ENCODE measurements at regions not wholly inside any gene's neighbourhood (a gene's known extent, or its start where the extent isn't known, plus 50 kb on each side); places are given as distances from the start of the nearest gene placed in this dataset.

- Mint-ChIP-seq H3K4me3 (no peak overlapping the region), H3K27me3 (no peaks in the 10 kb centered on the region)
- CTCF ChIA-PET, result interaction anchor here (1.4 to 12.7 kb wide), 2 partner anchors 283 to 305 kb away, joined by 4 to 225 read pairs; no protein-coding TSS in a partner anchor
These were observed 76.5 kb upstream of the DLX2 start for GRCh38 chr2:172179045-172179701.

DNA sequence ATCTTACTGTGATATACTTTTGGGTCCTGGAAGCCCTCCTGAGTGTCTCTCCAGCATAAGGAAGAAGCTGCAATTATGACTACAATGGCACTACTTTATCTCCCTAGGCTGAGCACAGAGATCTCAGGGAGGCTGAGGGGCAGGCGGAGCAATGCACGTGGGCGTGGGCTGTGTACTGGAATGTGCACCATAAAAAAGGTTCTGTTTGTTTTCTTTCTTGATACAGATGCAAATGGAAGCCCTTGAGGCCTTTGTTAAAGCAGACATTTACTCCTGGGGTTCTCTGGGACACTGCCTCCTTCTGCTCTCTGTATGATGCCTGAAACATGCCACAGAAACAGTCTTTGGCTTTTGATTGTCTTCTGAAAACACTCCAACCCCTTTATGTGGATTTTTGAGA, 79.1 kb upstream of the DLX2 start:
- intact Hi-C loops (cut with micrococcal nuclease), result no loop called here
- H3K27ac Mint-ChIP-seq, result no peak overlapping the region
- no peak for DNase-seq
- H3K4me1 Mint-ChIP-seq (ENCODE audit: low read depth), result peaks cover 15% of the 10 kb centered on the region
- POLR2A ChIA-PET, result no interaction called here
- CTCF ChIA-PET, result interaction anchor here (12.7 kb wide), 1 partner anchor 281 kb away, joined by 225 read pairs; no protein-coding TSS in a partner anchor
- no peaks in the 10 kb centered on the region for H3K36me3 Mint-ChIP-seq
- H3K27me3 Mint-ChIP-seq, result no peaks in the 10 kb centered on the region
- peaks cover 13% of the 10 kb centered on the region for H3K9me3 Mint-ChIP-seq
- H3K4me3 Mint-ChIP-seq, result no peak overlapping the region

More at GRCh38 chr2:172179045-172179701, 76.5 kb upstream of the DLX2 start:
- intact Hi-C loops (cut with micrococcal nuclease), result loop anchor here (10.0 kb wide), 2 partner anchors 376 to 526 kb away; partner anchors contain the start of gene PDK1
- POLR2A ChIA-PET, result interaction anchor here (1.2 kb wide), 1 partner anchor 20 kb away, joined by 3 read pairs; no protein-coding TSS in a partner anchor
- DNase-seq, result peak; percentile 46
- peaks cover 4% of the 10 kb centered on the region for H3K9me3 Mint-ChIP-seq
- peaks cover 15% of the 10 kb centered on the region for H3K4me1 Mint-ChIP-seq (ENCODE audit: low read depth)
- no peaks in the 10 kb centered on the region for H3K36me3 Mint-ChIP-seq
- no peak overlapping the region for H3K27ac Mint-ChIP-seq

DNA sequence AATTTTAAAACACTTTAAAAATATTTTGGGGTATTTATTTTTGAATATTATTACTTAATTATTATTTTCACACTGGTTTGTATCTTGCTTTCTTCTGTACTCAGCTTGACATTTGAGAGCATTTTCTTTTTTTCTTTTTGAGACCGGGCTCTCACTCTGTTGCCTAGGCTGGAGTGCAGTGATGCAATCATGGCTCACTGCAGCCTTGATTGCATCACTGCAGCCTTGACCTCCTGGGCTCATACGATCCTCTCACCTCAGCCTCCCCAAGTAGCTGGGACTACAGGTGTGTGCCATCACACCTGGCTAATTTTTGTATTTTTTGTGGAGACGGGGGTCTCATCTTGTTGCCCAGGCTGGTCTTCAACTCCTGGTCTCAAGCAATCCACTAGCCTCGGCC, 79.9 kb upstream of the DLX2 start:
- Mint-ChIP-seq H3K9me3 (peaks cover 13% of the 10 kb centered on the region), H3K4me3 (no peak overlapping the region), H3K4me1 (ENCODE audit: low read depth) (peaks cover 15% of the 10 kb centered on the region), H3K27me3 (no peaks in the 10 kb centered on the region), H3K36me3 (no peaks in the 10 kb centered on the region), H3K27ac (no peak overlapping the region)
- no peak for DNase-seq
- intact Hi-C loops (cut with micrococcal nuclease), result no loop called here
- ChIA-PET POLR2A (no interaction called here), CTCF (no interaction called here)

GRCh38 chr2:172193331-172194089, 90.8 kb upstream of the DLX2 start:
- ChIA-PET POLR2A (no interaction called here), CTCF (interaction anchor here (0.7 to 0.9 kb wide), 2 partner anchors 68 to 268 kb away, joined by 3 read pairs; no protein-coding TSS in a partner anchor)
- H3K36me3 Mint-ChIP-seq, result peaks cover 23% of the 10 kb centered on the region

DNA sequence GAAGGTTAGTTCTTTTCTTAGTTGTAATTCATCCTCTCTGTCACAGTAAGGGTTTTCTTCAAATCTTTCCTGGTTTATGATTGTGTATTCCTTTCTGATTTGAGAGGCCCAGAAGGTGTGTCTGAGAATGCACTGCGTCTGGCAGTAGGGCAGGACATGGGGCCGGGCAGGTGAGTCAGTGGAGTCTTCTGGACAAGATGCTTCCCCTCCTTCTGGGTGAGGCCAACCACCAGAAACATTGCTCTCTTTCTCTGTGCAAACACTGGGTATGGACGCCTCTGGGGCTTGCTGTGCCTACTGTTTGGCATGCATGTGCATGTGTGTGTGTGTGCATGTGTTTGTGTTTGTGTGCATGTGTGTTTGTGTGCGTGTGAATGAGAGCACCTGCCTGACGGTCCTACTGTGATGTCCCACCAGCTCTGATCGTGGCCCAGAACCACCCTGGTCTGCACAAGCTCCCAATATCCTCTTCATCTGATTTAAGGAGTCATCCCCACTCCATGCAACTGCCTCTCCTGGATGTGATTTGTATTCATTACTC, 93.2 kb upstream of the DLX2 start:
- intact Hi-C loops (cut with micrococcal nuclease), result no loop called here
- H3K9me3 Mint-ChIP-seq, result peaks cover 38% of the 10 kb centered on the region
- CTCF ChIA-PET, result no interaction called here

More at GRCh38 chr2:172193331-172194089, 90.8 kb upstream of the DLX2 start:
- intact Hi-C loops (cut with micrococcal nuclease), result no loop called here
- H3K4me1 Mint-ChIP-seq (ENCODE audit: low read depth), result peaks cover 10% of the 10 kb centered on the region
- H3K27ac Mint-ChIP-seq, result no peak overlapping the region
- no peak overlapping the region for H3K4me3 Mint-ChIP-seq
- DNase-seq, result no peak
- peaks cover 31% of the 10 kb centered on the region for H3K9me3 Mint-ChIP-seq
- H3K27me3 Mint-ChIP-seq, result peaks cover 17% of the 10 kb centered on the region

DNA sequence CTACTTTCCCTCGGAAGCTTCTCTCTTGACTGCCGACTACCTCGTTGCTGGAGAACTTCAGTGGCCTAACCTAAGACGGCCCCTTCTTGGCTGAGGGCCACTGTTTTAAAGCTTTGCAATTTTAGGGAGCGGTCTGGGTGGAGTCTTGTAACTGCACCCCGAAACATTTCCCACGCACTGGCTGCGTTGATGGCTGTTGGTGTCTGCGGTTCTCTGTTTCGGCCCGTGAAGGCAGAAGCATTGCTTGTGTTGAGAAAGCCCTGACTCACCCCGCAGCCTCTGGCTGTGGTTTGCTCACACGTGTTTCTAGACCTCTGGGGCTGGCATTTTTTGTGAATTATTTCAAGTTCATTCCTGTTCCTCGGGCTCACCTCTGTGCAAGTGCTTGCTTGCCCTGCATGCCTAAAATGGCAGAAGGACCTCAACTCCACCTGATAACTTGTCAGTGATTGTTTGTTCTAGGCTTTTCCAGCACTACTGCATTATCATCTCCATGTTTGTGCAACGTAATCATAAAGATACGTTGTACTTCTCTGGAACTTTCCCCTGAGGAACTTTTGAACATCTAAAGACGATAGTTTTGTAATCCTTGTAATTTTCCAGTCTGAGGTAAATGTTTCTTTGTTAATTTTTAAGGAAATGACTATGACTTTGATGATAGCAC, 94.2 kb upstream of the DLX2 start:
- H3K4me3 Mint-ChIP-seq, result no peak overlapping the region
- DNase-seq, result peak; percentile 78
- H3K36me3 Mint-ChIP-seq, result peaks cover 26% of the 10 kb centered on the region
- CTCF ChIA-PET, result interaction anchor here (0.9 to 1.8 kb wide), 2 partner anchors 69 to 265 kb away, joined by 3 to 8 read pairs; no protein-coding TSS in a partner anchor
- H3K9me3 Mint-ChIP-seq, result peaks cover 38% of the 10 kb centered on the region
- peaks cover 10% of the 10 kb centered on the region for H3K4me1 Mint-ChIP-seq (ENCODE audit: low read depth)
- POLR2A ChIA-PET, result no interaction called here
- peaks cover 17% of the 10 kb centered on the region for H3K27me3 Mint-ChIP-seq
- H3K27ac Mint-ChIP-seq, result no peak overlapping the region
- intact Hi-C loops (cut with micrococcal nuclease), result no loop called here

More for the DNA sequence above, 93.2 kb upstream of the DLX2 start:
- H3K27ac Mint-ChIP-seq, result no peak overlapping the region
- H3K4me3 Mint-ChIP-seq, result no peak overlapping the region
- no peak for DNase-seq
- POLR2A ChIA-PET, result no interaction called here
- H3K36me3 Mint-ChIP-seq, result peaks cover 26% of the 10 kb centered on the region
- H3K4me1 Mint-ChIP-seq (ENCODE audit: low read depth), result peaks cover 10% of the 10 kb centered on the region
- H3K27me3 Mint-ChIP-seq, result peaks cover 17% of the 10 kb centered on the region

DNA sequence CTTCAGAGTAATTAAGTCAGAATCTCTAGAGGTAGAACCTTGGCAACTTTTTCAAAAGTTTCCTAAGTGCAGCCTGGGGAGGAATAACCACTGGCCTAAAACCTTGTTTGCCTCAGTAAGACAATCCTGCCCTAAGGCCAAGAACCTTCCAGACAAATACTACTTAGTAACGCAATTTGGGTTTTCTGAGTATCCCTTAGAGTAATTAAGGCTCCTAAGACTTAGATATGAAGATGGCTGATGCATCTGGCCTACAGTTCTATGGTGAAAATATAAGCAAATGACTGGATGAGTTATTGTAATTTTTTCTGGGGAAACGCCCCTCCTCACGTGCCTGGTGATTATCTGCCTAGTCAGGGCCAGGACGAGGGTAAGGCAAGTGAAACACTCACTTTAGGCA, 95.7 kb upstream of the DLX2 start:
- intact Hi-C loops (cut with micrococcal nuclease), result no loop called here
- no peak for DNase-seq
- no peak overlapping the region for H3K27ac Mint-ChIP-seq
- H3K4me3 Mint-ChIP-seq, result no peak overlapping the region
- H3K27me3 Mint-ChIP-seq, result peaks cover 14% of the 10 kb centered on the region
- POLR2A ChIA-PET, result no interaction called here
- H3K36me3 Mint-ChIP-seq, result peaks cover 22% of the 10 kb centered on the region
- H3K9me3 Mint-ChIP-seq, result peaks cover 33% of the 10 kb centered on the region
- CTCF ChIA-PET, result interaction anchor here (1.7 kb wide), 1 partner anchor 264 kb away, joined by 10 read pairs; no protein-coding TSS in a partner anchor
- H3K4me1 Mint-ChIP-seq (ENCODE audit: low read depth), result peaks cover 10% of the 10 kb centered on the region

DNA sequence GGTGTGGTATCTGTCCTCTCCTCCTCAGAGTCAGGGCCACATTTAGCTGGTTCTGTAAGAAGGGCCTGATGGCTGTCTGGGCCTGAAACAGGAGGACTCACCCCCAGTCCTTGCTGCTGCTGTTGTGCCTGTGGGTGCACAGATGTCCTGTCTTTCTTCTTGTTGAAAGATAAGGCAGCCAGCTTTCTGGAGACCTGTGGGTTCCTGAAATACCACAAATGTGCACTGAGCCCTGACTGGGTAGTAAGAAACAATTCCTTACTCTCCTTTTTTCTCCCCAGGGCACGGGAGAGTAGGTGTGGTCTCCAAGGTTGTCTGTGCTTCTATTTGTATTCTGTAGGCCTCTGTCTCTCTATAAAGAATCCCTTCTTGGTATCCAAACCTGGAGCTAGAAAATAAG, 96.2 kb upstream of the DLX2 start:
- POLR2A ChIA-PET, result no interaction called here
- CTCF ChIA-PET, result interaction anchor here (1.7 kb wide), 1 partner anchor 263 kb away, joined by 10 read pairs; no protein-coding TSS in a partner anchor
- intact Hi-C loops (cut with micrococcal nuclease), result no loop called here
- H3K9me3 Mint-ChIP-seq, result peaks cover 29% of the 10 kb centered on the region
- no peak overlapping the region for H3K27ac Mint-ChIP-seq
- H3K36me3 Mint-ChIP-seq, result peaks cover 19% of the 10 kb centered on the region
- DNase-seq, result no peak
- H3K27me3 Mint-ChIP-seq, result peaks cover 14% of the 10 kb centered on the region
- H3K4me1 Mint-ChIP-seq (ENCODE audit: low read depth), result peaks cover 10% of the 10 kb centered on the region
- no peak overlapping the region for H3K4me3 Mint-ChIP-seq

DNA sequence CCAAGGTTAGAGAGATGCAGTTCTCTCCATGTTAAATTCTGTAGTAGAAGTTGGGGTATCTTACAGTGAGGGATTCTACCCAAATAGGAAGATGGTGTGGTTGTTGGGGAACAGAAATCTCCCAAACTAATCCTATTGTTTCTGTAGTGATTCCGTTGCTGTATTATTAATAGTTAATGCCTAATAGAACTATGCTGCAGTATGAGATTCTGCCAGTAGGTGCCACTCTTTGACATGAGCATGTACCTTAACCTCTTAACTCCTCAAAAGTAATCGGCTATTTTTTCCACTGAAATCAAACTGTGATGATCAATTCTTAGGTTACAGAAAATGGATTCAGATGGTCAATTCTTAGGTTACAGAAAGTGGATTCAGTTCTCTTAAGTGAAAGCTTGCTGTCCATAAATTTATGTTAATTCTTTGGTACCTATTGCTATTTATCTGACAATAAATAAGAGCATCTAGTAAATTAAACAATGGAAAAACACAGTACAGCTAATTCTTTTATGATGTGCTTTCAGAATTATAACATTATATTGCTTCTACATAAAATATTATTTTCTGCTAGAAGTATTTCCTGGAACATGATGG, 97.9 kb upstream of the DLX2 start:
- Mint-ChIP-seq H3K4me3 (no peak overlapping the region), H3K9me3 (peaks cover 16% of the 10 kb centered on the region), H3K36me3 (peaks cover 7% of the 10 kb centered on the region), H3K27ac (no peak overlapping the region), H3K4me1 (ENCODE audit: low read depth) (peaks cover 10% of the 10 kb centered on the region), H3K27me3 (peaks cover 14% of the 10 kb centered on the region)
- ChIA-PET POLR2A (no interaction called here), CTCF (interaction anchor here (0.6 to 4.3 kb wide), 5 partner anchors 34 to 261 kb away, joined by 3 to 31 read pairs (median 3); no protein-coding TSS in a partner anchor)
- intact Hi-C loops (cut with micrococcal nuclease), result loop anchor here (1.0 kb wide), 1 partner anchor 262 kb away; no protein-coding TSS in a partner anchor
- no peak for DNase-seq

- no peaks in the 10 kb centered on the region for H3K4me1 Mint-ChIP-seq (ENCODE audit: low read depth)
- DNase-seq, result no peak
- no peak overlapping the region for H3K4me3 Mint-ChIP-seq
- intact Hi-C loops (cut with micrococcal nuclease), result no loop called here
- CTCF ChIA-PET, result interaction anchor here (4.3 kb wide), 1 partner anchor 258 kb away, joined by 31 read pairs; no protein-coding TSS in a partner anchor
- no peaks in the 10 kb centered on the region for H3K27me3 Mint-ChIP-seq
- H3K27ac Mint-ChIP-seq, result no peak overlapping the region
- H3K36me3 Mint-ChIP-seq, result peaks cover 3% of the 10 kb centered on the region
- H3K9me3 Mint-ChIP-seq, result peaks cover 7% of the 10 kb centered on the region
- POLR2A ChIA-PET, result no interaction called here
These were observed 101.6 kb upstream of the DLX2 start for GRCh38 chr2:172204309-172204708.

- Mint-ChIP-seq H3K4me1 (ENCODE audit: low read depth) (no peaks in the 10 kb centered on the region), H3K27ac (no peak overlapping the region), H3K9me3 (peaks cover 6% of the 10 kb centered on the region), H3K4me3 (no peak overlapping the region), H3K27me3 (no peaks in the 10 kb centered on the region), H3K36me3 (peaks cover 3% of the 10 kb centered on the region)
- CTCF ChIA-PET, result no interaction called here
- intact Hi-C loops (cut with micrococcal nuclease), result no loop called here
- POLR2A ChIA-PET, result no interaction called here
- no peak for DNase-seq
These were observed 102.1 kb upstream of the DLX2 start for GRCh38 chr2:172204762-172205161.

Measured in activated CD4-positive, alpha-beta memory T cell treated with anti-CD3 and anti-CD28 coated beads for 36 hours (primary cell).